Keratinocyte (primary cell): ENCODE measurements at regions not wholly inside any gene's neighbourhood (a gene's known extent, or its start where the extent isn't known, plus 50 kb on each side); places are given as distances from the start of the nearest gene placed in this dataset.

ENCODE experiments used
- DNase-seq: peaks from one replicate; pipeline ENCODE4 v3.0.0-alpha.2; 2011; ENCODE audit warnings: low read depth, missing footprints, low spot score
- FAIRE-seq: peaks from 2 replicates; lab custom pipeline; 2011; peaks lifted over from hg19 to GRCh38; lab: Jason Lieb, UNC
- H2AFZ ChIP-seq: 2 replicates; pipeline ENCODE4 v1.6.0; 2012; ENCODE audit warnings: low read length, control low read depth, inconsistent platforms; ENCODE audit not compliant: control insufficient read depth
- H3K27ac ChIP-seq: 2 replicates; pipeline ENCODE4 v1.5.1; 2011; ENCODE audit warnings: low read length; ENCODE audit not compliant: control insufficient read depth, insufficient read depth
- H3K27me3 ChIP-seq: 3 replicates; pipeline ENCODE4 v1.6.0; 2011; ENCODE audit warnings: low read length; ENCODE audit not compliant: control insufficient read depth, insufficient read depth; ENCODE audit errors: extremely low read depth
- H3K36me3 ChIP-seq, 2 experiments: 2 replicates in 1 of 2; 3 replicates in 1 of 2; pipeline ENCODE4 v1.5.1; 2011; ENCODE audit warnings: low read length in 2 of 2, mild to moderate bottlenecking in 1 of 2; ENCODE audit not compliant: control insufficient read depth in 2 of 2, insufficient read depth in 2 of 2; ENCODE audit errors: extremely low read depth in 1 of 2
- H3K4me1 ChIP-seq: 3 replicates; pipeline ENCODE4 v1.5.1; 2011; ENCODE audit warnings: low read length; ENCODE audit not compliant: control insufficient read depth, insufficient read depth; ENCODE audit errors: extremely low read depth
- H3K4me2 ChIP-seq: 3 replicates; pipeline ENCODE4 v1.6.0; 2011; ENCODE audit warnings: low read depth, low read length; ENCODE audit not compliant: control insufficient read depth, insufficient read depth; ENCODE audit errors: extremely low read depth
- H3K4me3 ChIP-seq, 3 experiments: fragments of 200-600 bp in 1 of 3; sonication (generic) in 1 of 3; 2 replicates in 2 of 3; 3 replicates in 1 of 3; pipeline ENCODE4 v1.5.1; 2011 to 2016; ENCODE audit warnings: low read length in 3 of 3, mild to moderate bottlenecking in 3 of 3, control low read depth in 2 of 3, inconsistent platforms in 1 of 3, low read depth in 1 of 3, mixed read lengths in 1 of 3, mixed run types in 1 of 3, moderate library complexity in 1 of 3; ENCODE audit not compliant: control insufficient read depth in 2 of 3, insufficient read depth in 2 of 3; ENCODE audit errors: extremely low read depth in 1 of 3
- H3K79me2 ChIP-seq: 2 replicates; pipeline ENCODE4 v1.6.0; 2012; ENCODE audit warnings: low read length; ENCODE audit not compliant: control insufficient read depth, insufficient read depth
- H3K9ac ChIP-seq: 3 replicates; pipeline ENCODE4 v1.6.0; 2011; ENCODE audit warnings: low read length; ENCODE audit not compliant: control insufficient read depth, insufficient read depth; ENCODE audit errors: extremely low read depth
- H3K9me1 ChIP-seq: 3 replicates; pipeline ENCODE4 v1.6.0; 2011; ENCODE audit warnings: low read length; ENCODE audit not compliant: control insufficient read depth, insufficient read depth; ENCODE audit errors: extremely low read depth
- H3K9me3 ChIP-seq: 2 replicates; pipeline ENCODE4 v1.5.1; 2012; ENCODE audit warnings: low read depth, low read length; ENCODE audit not compliant: control insufficient read depth
- H4K20me1 ChIP-seq: 3 replicates; pipeline ENCODE4 v1.6.0; 2011; ENCODE audit warnings: low read length; ENCODE audit not compliant: control insufficient read depth, insufficient read depth; ENCODE audit errors: extremely low read depth
- CTCF ChIP-seq, 3 experiments: IDR thresholded peaks in 1 of 3; conservative IDR thresholded peaks in 1 of 3; optimal IDR thresholded peaks in 1 of 3; 2 replicates in 2 of 3; 3 replicates in 1 of 3; pipeline versions ENCODE3 to v1.5.1; 2011; ENCODE audit warnings: low read length in 3 of 3, mild to moderate bottlenecking in 3 of 3, moderate library complexity in 2 of 3, control low read depth in 1 of 3, inconsistent platforms in 1 of 3; ENCODE audit not compliant: insufficient read depth in 2 of 3; ENCODE audit errors: extremely low read depth in 1 of 3
- EZH2 ChIP-seq: IDR thresholded peaks from one replicate; pipeline ENCODE4 v1.6.1; 2012; ENCODE audit warnings: inconsistent platforms, mild to moderate bottlenecking, low read length, moderate library complexity
- dilution Hi-C: fragments of 300-500 bp; cut with MboI; formaldehyde crosslinking; loops from one replicate; pipeline ENCODE4 v1.7.0; 2020; ENCODE audit warnings: low sequenced_read_pairs; ENCODE audit not compliant: extremely low pct_ligation_motif_present

GRCh38 chr2:48860380-48860779 is 104.9 kb upstream of the LHCGR start:
- Histone ChIP-seq H3K27ac (no peak overlapping the region), H3K79me2 (no peaks in the 10 kb centered on the region), H3K4me3 (no peak overlapping the region), H4K20me1 (no peaks in the 10 kb centered on the region), H3K9me1 (no peaks in the 10 kb centered on the region), H3K4me2 (no peak overlapping the region), H3K4me1 (no peaks in the 10 kb centered on the region), H3K9me3 (no peaks in the 10 kb centered on the region), H2AFZ (no peak overlapping the region), H3K9ac (no peak overlapping the region), H3K36me3 (no peaks in the 10 kb centered on the region), H3K27me3 (no peaks in the 10 kb centered on the region)
- DNase-seq (no peak), FAIRE-seq (no peak)
- no peak for TF ChIP-seq CTCF (optimal IDR thresholded peaks at IDR 0.05 in 1 of 3, IDR thresholded peaks at IDR 0.05 in 1 of 3, conservative IDR thresholded peaks at IDR 0.05 in 1 of 3; ENCODE audit: extremely low read depth in 1 of 3, insufficient read depth in 2 of 3, low read length in 3 of 3)
- TF ChIP-seq EZH2, result no peak
- dilution Hi-C loops, result no loop called here

GRCh38 chr2:48856657-48857056 is 101.1 kb upstream of the LHCGR start:
- no peak overlapping the region for H2AFZ ChIP-seq
- TF ChIP-seq EZH2, result no peak
- TF ChIP-seq CTCF (optimal IDR thresholded peaks at IDR 0.05 in 1 of 3, IDR thresholded peaks at IDR 0.05 in 1 of 3, conservative IDR thresholded peaks at IDR 0.05 in 1 of 3; ENCODE audit: extremely low read depth in 1 of 3, insufficient read depth in 2 of 3, low read length in 3 of 3), result no peak
- no peak overlapping the region for H3K9ac ChIP-seq
- H3K27me3 ChIP-seq, result no peaks in the 10 kb centered on the region
- no peaks in the 10 kb centered on the region for H3K9me3 ChIP-seq
- dilution Hi-C loops, result no loop called here
- H3K4me1 ChIP-seq, result peaks cover 5% of the 10 kb centered on the region
- H3K27ac ChIP-seq, result no peak overlapping the region
- H3K4me3 ChIP-seq, result no peak overlapping the region
- no peaks in the 10 kb centered on the region for H3K36me3 ChIP-seq
- H4K20me1 ChIP-seq, result no peaks in the 10 kb centered on the region
- DNase-seq (no peak), FAIRE-seq (no peak)
- no peak overlapping the region for H3K4me2 ChIP-seq
- H3K9me1 ChIP-seq, result no peaks in the 10 kb centered on the region
- no peaks in the 10 kb centered on the region for H3K79me2 ChIP-seq
